ENCODE measurements at regions not wholly inside any gene's neighbourhood (a gene's known extent, or its start where the extent isn't known, plus 50 kb on each side); places are given as distances from the start of the nearest gene placed in this dataset.

DNA sequence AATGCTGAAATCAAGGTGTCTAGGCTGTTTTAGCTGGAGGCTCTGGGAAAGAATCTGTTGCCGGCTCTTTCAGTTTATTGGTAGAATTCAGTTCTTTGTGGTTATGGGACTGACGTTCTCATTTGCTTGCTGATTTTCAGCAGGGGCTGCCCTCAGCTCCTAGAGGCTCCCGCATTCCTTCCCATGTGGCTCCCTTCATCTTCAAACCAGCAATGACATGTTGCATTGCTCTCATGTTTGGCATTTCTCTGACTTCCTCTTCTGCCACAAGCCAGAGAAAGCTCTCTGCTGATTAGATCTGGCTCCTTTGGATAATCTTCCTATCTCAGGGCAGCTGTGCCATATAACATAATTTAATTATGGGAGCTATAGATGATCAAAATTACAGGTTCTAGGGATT is 360.3 kb downstream of the LRRC70 start:
- Histone ChIP-seq H3K4me1 (ENCODE audit: low read depth, poor library complexity, severe bottlenecking) (no peaks in the 10 kb centered on the region), H3K4me2 (no peak overlapping the region), H3K4me3 (IDR thresholded peaks at IDR 0.05; ENCODE audit: insufficient read depth, low read depth, low read length) (no peak overlapping the region), H3K36me3 (ENCODE audit: insufficient read depth) (no peaks in the 10 kb centered on the region), H3K27ac (no peak overlapping the region), H4K20me1 (ENCODE audit: insufficient read depth) (no peaks in the 10 kb centered on the region), H3K27me3 (ENCODE audit: insufficient read depth, low read depth) (no peaks in the 10 kb centered on the region), H2AFZ (ENCODE audit: low read depth) (no peak overlapping the region), H3K79me2 (ENCODE audit: insufficient read depth, low read depth) (no peaks in the 10 kb centered on the region), H3K9ac (no peak overlapping the region)
- TF ChIP-seq CTCF (conservative IDR thresholded peaks at IDR 0.05; ENCODE audit: low read depth, low read length) = no peak

- no peak overlapping the region for H3K9ac ChIP-seq
- no peak overlapping the region for H3K4me2 ChIP-seq
- H3K79me2 ChIP-seq (ENCODE audit: insufficient read depth, low read depth) = no peaks in the 10 kb centered on the region
- no peak overlapping the region for H3K27ac ChIP-seq
- H2AFZ ChIP-seq (ENCODE audit: low read depth) = no peak overlapping the region
- H3K36me3 ChIP-seq (ENCODE audit: insufficient read depth) = no peaks in the 10 kb centered on the region
- H3K4me1 ChIP-seq (ENCODE audit: low read depth, poor library complexity, severe bottlenecking) = no peaks in the 10 kb centered on the region
- H4K20me1 ChIP-seq (ENCODE audit: insufficient read depth) = no peaks in the 10 kb centered on the region
- no peak overlapping the region for H3K4me3 ChIP-seq (IDR thresholded peaks at IDR 0.05; ENCODE audit: insufficient read depth, low read depth, low read length)
- no peak for TF ChIP-seq CTCF (conservative IDR thresholded peaks at IDR 0.05; ENCODE audit: low read depth, low read length)
- no peaks in the 10 kb centered on the region for H3K27me3 ChIP-seq (ENCODE audit: insufficient read depth, low read depth)
These were observed 359.3 kb downstream of the LRRC70 start for GRCh38 chr5:62937661-62938558.

DNA sequence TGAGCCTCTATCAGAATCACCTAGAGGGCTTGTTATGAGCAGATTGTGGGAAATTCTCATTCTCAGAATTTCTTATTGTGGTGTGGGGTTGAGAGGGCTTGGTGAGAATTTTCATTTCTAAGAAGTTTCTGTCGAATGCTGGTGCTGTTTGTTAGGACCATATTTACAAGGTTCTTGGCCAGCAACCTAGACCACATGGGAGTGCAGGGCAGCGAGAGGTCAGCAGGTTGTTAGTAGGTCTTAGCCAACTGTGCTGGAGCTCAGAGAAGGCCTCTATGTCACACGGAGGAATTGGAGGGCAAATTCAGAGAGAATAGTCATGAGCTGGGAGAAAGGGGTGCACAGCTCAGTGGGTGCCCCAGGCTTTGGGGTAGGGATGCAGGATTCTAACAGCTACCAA is 357.0 kb downstream of the LRRC70 start:
- no peak overlapping the region for H3K4me3 ChIP-seq (IDR thresholded peaks at IDR 0.05; ENCODE audit: insufficient read depth, low read depth, low read length)
- H3K27me3 ChIP-seq (ENCODE audit: insufficient read depth, low read depth) = no peaks in the 10 kb centered on the region
- no peak overlapping the region for H3K27ac ChIP-seq
- H3K4me2 ChIP-seq = no peak overlapping the region
- no peaks in the 10 kb centered on the region for H3K36me3 ChIP-seq (ENCODE audit: insufficient read depth)
- H3K4me1 ChIP-seq (ENCODE audit: low read depth, poor library complexity, severe bottlenecking) = no peaks in the 10 kb centered on the region
- H2AFZ ChIP-seq (ENCODE audit: low read depth) = no peak overlapping the region
- no peaks in the 10 kb centered on the region for H4K20me1 ChIP-seq (ENCODE audit: insufficient read depth)
- TF ChIP-seq CTCF (conservative IDR thresholded peaks at IDR 0.05; ENCODE audit: low read depth, low read length) = no peak
- H3K9ac ChIP-seq = no peak overlapping the region
- no peaks in the 10 kb centered on the region for H3K79me2 ChIP-seq (ENCODE audit: insufficient read depth, low read depth)

- Histone ChIP-seq H2AFZ (ENCODE audit: low read depth) (no peak overlapping the region), H3K36me3 (ENCODE audit: insufficient read depth) (no peaks in the 10 kb centered on the region), H3K4me2 (no peak overlapping the region), H3K4me1 (ENCODE audit: low read depth, poor library complexity, severe bottlenecking) (no peaks in the 10 kb centered on the region), H3K4me3 (IDR thresholded peaks at IDR 0.05; ENCODE audit: insufficient read depth, low read depth, low read length) (no peak overlapping the region), H3K79me2 (ENCODE audit: insufficient read depth, low read depth) (no peaks in the 10 kb centered on the region), H3K27me3 (ENCODE audit: insufficient read depth, low read depth) (no peaks in the 10 kb centered on the region), H4K20me1 (ENCODE audit: insufficient read depth) (no peaks in the 10 kb centered on the region), H3K9ac (no peak overlapping the region), H3K27ac (no peak overlapping the region)
- no peak for TF ChIP-seq CTCF (conservative IDR thresholded peaks at IDR 0.05; ENCODE audit: low read depth, low read length)
These were observed 355.7 kb downstream of the LRRC70 start for GRCh38 chr5:62934319-62934718.
